Suprapubic skin (tissue), 3 donors: ENCODE measurements at regions not wholly inside any gene's neighbourhood (a gene's known extent, or its start where the extent isn't known, plus 50 kb on each side); places are given as distances from the start of the nearest gene placed in this dataset.

Source experiments
- CTCF ChIP-seq, 2 donors: fragments of 200-600 bp in 1 of 2; fragments of 450-650 bp in 1 of 2; sonication (generic) in 1 of 2; IDR thresholded peaks; one replicate each; pipeline ENCODE4 v1.5.1; 2016 to 2019; ENCODE audit warnings: antibody characterized with exemption in 2 of 2, mild to moderate bottlenecking in 1 of 2, moderate library complexity in 1 of 2
- POLR2AphosphoS5 ChIP-seq, 3 donors: sonication (generic); formaldehyde crosslinking; IDR thresholded peaks; one replicate each; pipeline ENCODE4 v1.6.1; 2017; ENCODE audit warnings: antibody characterized with exemption in 3 of 3

GRCh38 chr2:122705746-122706145 lies 950.3 kb downstream of the TSN start:
- no peak for TF ChIP-seq CTCF (IDR thresholded peaks at IDR 0.05)
- TF ChIP-seq POLR2AphosphoS5 (IDR thresholded peaks at IDR 0.05): no peak
